ENCODE measurements at regions not wholly inside any gene's neighbourhood (a gene's known extent, or its start where the extent isn't known, plus 50 kb on each side); places are given as distances from the start of the nearest gene placed in this dataset.
A peak's percentile ranks its signal among the peaks of the same experiment; 100 is the strongest.
"Not testable (repeated sequence)": the region's sequence is repeated elsewhere in the genome, so short reads cannot be mapped to it uniquely, and the experiment has no call there.

- WGBS, 2 donors, result 42% methylated on average over 2 of the region's 2 CpGs; no CpG with 5 or more reads in 1 of the 2 donors
- H3K36me3 ChIP-seq; H3K4me1 ChIP-seq; H3K9me3 ChIP-seq; H3K4me3 ChIP-seq (replicated peaks in 1 of 3); DNase-seq; intact Hi-C loops (cut with DNase I); H3K27me3 ChIP-seq; H3K27ac ChIP-seq: not testable (repeated sequence)
These were observed 3732.0 kb upstream of the OR11H1 start for GRCh38 chr22:11795979-11796378.

DNA sequence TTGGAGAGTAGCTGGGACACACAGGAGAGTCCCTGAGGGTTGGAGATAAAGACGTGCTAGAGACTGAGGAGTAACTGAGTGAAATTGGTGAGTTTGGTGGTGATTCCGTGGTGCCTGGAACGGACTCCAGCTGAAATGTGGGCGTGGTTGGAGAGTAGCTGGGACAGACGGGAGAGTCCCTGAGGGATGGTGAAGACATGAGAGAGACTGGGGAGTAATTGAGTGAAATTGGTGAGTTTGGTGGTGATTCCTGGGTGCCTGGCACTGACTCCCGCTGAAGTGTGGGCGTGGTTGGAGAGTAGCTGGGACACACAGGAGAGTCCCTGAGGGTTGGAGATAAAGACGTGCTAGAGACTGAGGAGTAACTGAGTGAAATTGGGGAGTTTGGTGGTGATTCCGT, 3712.5 kb upstream of the OR11H1 start:
- H3K27me3 ChIP-seq; H3K4me1 ChIP-seq; DNase-seq; H3K36me3 ChIP-seq; intact Hi-C loops (cut with DNase I); H3K4me3 ChIP-seq (replicated peaks in 1 of 3); H3K9me3 ChIP-seq; H3K27ac ChIP-seq: not testable (repeated sequence)
- 58 to 65% methylated on average over 2 to 9 of the region's 9 CpGs for WGBS, 2 donors

DNA sequence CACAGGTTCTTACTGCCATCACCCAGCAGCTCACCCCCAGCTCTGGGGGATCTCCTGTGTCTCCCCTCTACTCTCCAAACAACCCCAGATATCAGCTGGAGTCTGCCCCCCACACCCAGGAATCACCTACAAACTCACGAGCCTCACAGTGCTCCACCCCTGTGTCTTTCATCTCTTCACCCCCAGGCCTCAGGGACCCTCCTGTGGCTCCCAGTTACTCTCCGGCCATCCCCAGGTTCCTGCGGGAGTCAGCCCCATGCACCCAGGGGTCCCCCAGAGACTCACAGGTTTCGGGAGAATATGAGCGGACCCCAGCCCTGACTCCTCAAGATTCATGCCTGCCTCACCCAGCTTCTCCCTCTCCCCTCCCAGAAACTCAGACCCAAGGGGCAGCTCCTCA, 3709.1 kb upstream of the OR11H1 start:
- H3K36me3 ChIP-seq; DNase-seq; H3K27me3 ChIP-seq; H3K4me3 ChIP-seq (replicated peaks in 1 of 3); H3K9me3 ChIP-seq; H3K27ac ChIP-seq; intact Hi-C loops (cut with DNase I); H3K4me1 ChIP-seq: not testable (repeated sequence)
- 78% methylated on average over 4 of the region's 5 CpGs; no CpG with 5 or more reads in 1 of the 2 donors for WGBS, 2 donors

GRCh38 chr22:11822326-11822725, 3705.7 kb upstream of the OR11H1 start:
- H3K4me3 ChIP-seq (replicated peaks in 1 of 3); H3K36me3 ChIP-seq; H3K27ac ChIP-seq; DNase-seq; H3K9me3 ChIP-seq; H3K4me1 ChIP-seq; H3K27me3 ChIP-seq; intact Hi-C loops (cut with DNase I): not testable (repeated sequence)
- 79% methylated on average over 7 of the region's 17 CpGs; no CpG with 5 or more reads in 1 of the 2 donors for WGBS, 2 donors

DNA sequence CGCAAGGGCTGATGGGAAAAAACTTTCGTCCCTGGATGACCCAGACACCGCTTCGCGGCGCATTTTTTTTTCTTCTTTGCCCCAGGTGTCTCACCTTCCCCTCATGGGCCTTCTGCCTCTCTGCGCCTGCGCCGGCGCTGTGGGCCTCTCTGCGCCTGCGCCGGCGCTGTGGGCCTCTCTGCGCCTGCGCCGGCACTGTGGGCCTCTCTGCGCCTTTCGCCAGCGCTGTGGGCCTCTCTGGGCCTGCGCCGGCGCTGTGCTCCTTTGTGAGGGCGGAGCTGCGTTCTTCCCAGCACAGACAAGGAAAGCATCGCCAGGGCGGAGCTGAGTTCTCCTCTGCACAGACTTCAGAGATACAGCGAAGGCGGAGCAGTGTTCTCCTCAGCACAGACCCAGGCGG, 3703.0 kb upstream of the OR11H1 start:
- intact Hi-C loops (cut with DNase I); H3K36me3 ChIP-seq; H3K4me1 ChIP-seq; H3K27ac ChIP-seq; H3K4me3 ChIP-seq (replicated peaks in 1 of 3); H3K9me3 ChIP-seq; H3K27me3 ChIP-seq; DNase-seq: not testable (repeated sequence)
- no CpG with 5 or more reads among the region's 30 CpGs for WGBS, 2 donors

- intact Hi-C loops (cut with DNase I); H3K4me1 ChIP-seq; H3K4me3 ChIP-seq (replicated peaks in 1 of 3); H3K27me3 ChIP-seq; H3K9me3 ChIP-seq; DNase-seq; H3K27ac ChIP-seq; H3K36me3 ChIP-seq: not testable (repeated sequence)
- 41 to 69% methylated on average over 1 to 2 of the region's 2 CpGs for WGBS, 2 donors
These were observed 3702.0 kb upstream of the OR11H1 start for GRCh38 chr22:11826000-11826399.

DNA sequence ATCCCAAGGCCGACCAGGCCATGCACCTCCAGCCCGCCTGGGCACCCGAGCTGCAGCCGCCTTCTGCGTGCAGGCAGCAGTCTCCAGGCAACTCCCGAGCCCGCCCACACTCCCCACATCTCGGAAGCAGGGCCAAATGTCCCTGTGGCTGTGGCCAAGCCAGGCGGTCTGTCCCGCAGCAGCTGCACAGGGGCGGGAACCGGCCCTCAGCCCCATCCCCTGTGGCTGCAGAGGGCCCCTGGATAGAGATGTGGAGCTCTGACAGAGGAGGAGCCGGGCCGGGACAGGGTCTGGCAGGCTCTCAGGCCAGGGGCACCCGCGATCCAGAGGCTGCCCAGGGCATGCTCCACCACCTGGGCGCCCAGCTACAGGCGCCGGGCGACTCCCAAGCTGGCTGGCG, 3698.6 kb upstream of the OR11H1 start:
- H3K27me3 ChIP-seq; H3K9me3 ChIP-seq; H3K4me1 ChIP-seq; intact Hi-C loops (cut with DNase I); H3K4me3 ChIP-seq (replicated peaks in 1 of 3); H3K27ac ChIP-seq; H3K36me3 ChIP-seq: not testable (repeated sequence)
- peak; percentile 1 to 2 for DNase-seq
- 53 to 62% methylated on average over 6 of the region's 21 CpGs for WGBS, 2 donors

Measured in thyroid gland (tissue), 4 donors.